Vagina (tissue), 2 donors: ENCODE measurements at regions not wholly inside any gene's neighbourhood (a gene's known extent, or its start where the extent isn't known, plus 50 kb on each side); places are given as distances from the start of the nearest gene placed in this dataset.

Experiments
- POLR2A ChIP-seq, 2 donors: fragments of 450-650 bp; IDR thresholded peaks; one replicate each; pipeline ENCODE4 v1.6.1; 2017; ENCODE audit warnings: antibody characterized with exemption in 2 of 2, mild to moderate bottlenecking in 2 of 2, moderate library complexity in 2 of 2
- POLR2AphosphoS5 ChIP-seq, 2 donors: sonication (generic); formaldehyde crosslinking; IDR thresholded peaks; one replicate each; pipeline ENCODE4 v1.9.0; 2017; ENCODE audit warnings: antibody characterized with exemption in 2 of 2, mild to moderate bottlenecking in 2 of 2, low read depth in 1 of 2; ENCODE audit not compliant: insufficient read depth in 1 of 2
- TF ChIP-seq, protein P1 (sequence below), 3 experiments: fragments of 450-650 bp in 2 of 3; fragments of 200-600 bp in 1 of 3; sonication (generic) in 1 of 3; IDR thresholded peaks; one replicate each; pipeline ENCODE4 v1.5.1; 2017 to 2019; ENCODE audit warnings: antibody characterized with exemption in 3 of 3, mild to moderate bottlenecking in 2 of 3, moderate library complexity in 2 of 3

DNA sequence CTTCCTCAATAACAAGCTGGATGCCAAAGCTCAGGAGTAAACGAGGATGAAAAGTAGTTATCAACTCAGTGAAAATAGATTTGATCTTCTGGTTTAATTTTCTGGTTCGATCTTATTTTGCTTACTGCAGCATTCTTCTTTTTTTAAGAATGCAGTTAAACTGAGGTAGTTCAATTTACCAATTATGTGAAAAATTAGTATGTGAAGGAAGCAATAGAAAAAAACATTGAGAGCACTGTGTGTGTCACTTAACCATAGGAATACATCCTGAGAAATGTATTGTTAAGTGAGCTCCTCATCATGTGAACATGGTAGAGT lies 111.4 kb upstream of the TSPAN8 start:
- TF ChIP-seq, protein P1, sequence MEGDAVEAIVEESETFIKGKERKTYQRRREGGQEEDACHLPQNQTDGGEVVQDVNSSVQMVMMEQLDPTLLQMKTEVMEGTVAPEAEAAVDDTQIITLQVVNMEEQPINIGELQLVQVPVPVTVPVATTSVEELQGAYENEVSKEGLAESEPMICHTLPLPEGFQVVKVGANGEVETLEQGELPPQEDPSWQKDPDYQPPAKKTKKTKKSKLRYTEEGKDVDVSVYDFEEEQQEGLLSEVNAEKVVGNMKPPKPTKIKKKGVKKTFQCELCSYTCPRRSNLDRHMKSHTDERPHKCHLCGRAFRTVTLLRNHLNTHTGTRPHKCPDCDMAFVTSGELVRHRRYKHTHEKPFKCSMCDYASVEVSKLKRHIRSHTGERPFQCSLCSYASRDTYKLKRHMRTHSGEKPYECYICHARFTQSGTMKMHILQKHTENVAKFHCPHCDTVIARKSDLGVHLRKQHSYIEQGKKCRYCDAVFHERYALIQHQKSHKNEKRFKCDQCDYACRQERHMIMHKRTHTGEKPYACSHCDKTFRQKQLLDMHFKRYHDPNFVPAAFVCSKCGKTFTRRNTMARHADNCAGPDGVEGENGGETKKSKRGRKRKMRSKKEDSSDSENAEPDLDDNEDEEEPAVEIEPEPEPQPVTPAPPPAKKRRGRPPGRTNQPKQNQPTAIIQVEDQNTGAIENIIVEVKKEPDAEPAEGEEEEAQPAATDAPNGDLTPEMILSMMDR (IDR thresholded peaks at IDR 0.05) = no peak
- TF ChIP-seq POLR2A (IDR thresholded peaks at IDR 0.05) = no peak
- TF ChIP-seq POLR2AphosphoS5 (IDR thresholded peaks at IDR 0.05; ENCODE audit: insufficient read depth in 1 of 2, low read depth in 1 of 2) = no peak
